SU-DHL-6 (cell line): ENCODE measurements at regions not wholly inside any gene's neighbourhood (a gene's known extent, or its start where the extent isn't known, plus 50 kb on each side); places are given as distances from the start of the nearest gene placed in this dataset.

Experiments used
- H2AFZ ChIP-seq: fragments of 200-600 bp; sonication (generic); 2 replicates; pipeline ENCODE4 v1.6.1; 2014; ENCODE audit warnings: low read depth, mild to moderate bottlenecking, moderate library complexity, mixed read lengths, antibody characterized with exemption, low read length; ENCODE audit not compliant: severe bottlenecking
- H3F3A ChIP-seq: fragments of 200-600 bp; shearing (Covaris generic); 2 replicates; pipeline ENCODE4 v1.6.0; 2016; ENCODE audit warnings: antibody characterized with exemption, mild to moderate bottlenecking; ENCODE audit not compliant: insufficient read depth
- H3K27ac ChIP-seq: fragments of 200-600 bp; sonication (generic); 2 replicates; pipeline ENCODE4 v1.5.1; 2016; ENCODE audit warnings: low read depth, mild to moderate bottlenecking, low read length, moderate library complexity, mixed read lengths
- H3K27me3 ChIP-seq: fragments of 200-600 bp; sonication (generic), shearing (Covaris generic); 2 replicates; pipeline ENCODE4 v1.6.0; 2014; ENCODE audit warnings: mild to moderate bottlenecking, low read length
- H3K36me3 ChIP-seq: fragments of 200-600 bp; sonication (generic); 2 replicates; pipeline ENCODE4 v1.6.1; 2014; ENCODE audit warnings: mild to moderate bottlenecking, low read length, mixed read lengths
- H3K4me2 ChIP-seq: fragments of 300-600, 200-600 bp; shearing (Covaris generic), sonication (generic); 2 replicates; pipeline ENCODE4 v1.6.0; 2014; ENCODE audit warnings: low read length, low read depth, mild to moderate bottlenecking; ENCODE audit not compliant: poor library complexity, severe bottlenecking
- H3K4me3 ChIP-seq: fragments of 200-600 bp; sonication (generic); 2 replicates; pipeline ENCODE4 v1.5.1; 2014; ENCODE audit warnings: antibody characterized with exemption, low read length, mild to moderate bottlenecking, mixed read lengths; ENCODE audit not compliant: insufficient read depth, poor library complexity, severe bottlenecking
- H3K79me2 ChIP-seq: fragments of 200-600 bp; sonication (generic); 2 replicates; pipeline ENCODE4 v1.6.1; 2014; ENCODE audit warnings: mild to moderate bottlenecking, low read length, moderate library complexity; ENCODE audit not compliant: insufficient read depth
- H3K9ac ChIP-seq: fragments of 200-600 bp; sonication (generic); 2 replicates; pipeline ENCODE4 v1.7.0; 2014; ENCODE audit warnings: mild to moderate bottlenecking, low read length
- H3K9me2 ChIP-seq: fragments of 200-600 bp; sonication (generic); replicated peaks from 2 replicates; pipeline ENCODE4 v1.6.1; 2014; ENCODE audit warnings: low read length; ENCODE audit not compliant: insufficient read depth
- H3K9me3 ChIP-seq: fragments of 200-600 bp; sonication (generic); 2 replicates; pipeline ENCODE4 v1.6.1; 2014; ENCODE audit warnings: low read length, mixed read lengths; ENCODE audit not compliant: insufficient read depth
- H4K20me1 ChIP-seq: fragments of 200-600 bp; sonication (generic); 2 replicates; pipeline ENCODE4 v1.6.1; 2014; ENCODE audit warnings: low read depth, mild to moderate bottlenecking, antibody characterized with exemption, low read length, moderate library complexity, mixed read lengths
- CTCF ChIP-seq: fragments of 200-600 bp; sonication (generic); IDR thresholded peaks from one replicate; pipeline ENCODE4 v1.5.1; 2017; ENCODE audit warnings: antibody characterized with exemption, mild to moderate bottlenecking, low read length, moderate library complexity; ENCODE audit not compliant: insufficient read depth, poor library complexity, severe bottlenecking
- EZH2phosphoT487 ChIP-seq: fragments of 200-600 bp; sonication (generic), shearing (Covaris generic); conservative IDR thresholded peaks from 2 replicates; pipeline ENCODE4 v1.6.1; 2018; ENCODE audit warnings: mild to moderate bottlenecking, antibody characterized with exemption, low read length, moderate library complexity, mixed read lengths

GRCh38 chrX:148229801-148230303 is 248.7 kb downstream of the FMR1NB start:
- H3F3A ChIP-seq = no peaks in the 10 kb centered on the region
- TF ChIP-seq CTCF (no peak), EZH2phosphoT487 (no peak)
- H3K27me3 ChIP-seq = no peaks in the 10 kb centered on the region
- H3K4me3 ChIP-seq = no peak overlapping the region
- no peaks in the 10 kb centered on the region for H4K20me1 ChIP-seq
- H3K4me2 ChIP-seq = no peak overlapping the region
- H3K27ac ChIP-seq = no peak overlapping the region
- no peak overlapping the region for H3K9ac ChIP-seq
- no peaks in the 10 kb centered on the region for H3K9me3 ChIP-seq
- H3K9me2 ChIP-seq = no peaks in the 10 kb centered on the region
- no peak overlapping the region for H2AFZ ChIP-seq
- H3K79me2 ChIP-seq = no peaks in the 10 kb centered on the region
- H3K36me3 ChIP-seq = no peaks in the 10 kb centered on the region

- H3K9ac ChIP-seq = no peak overlapping the region
- no peaks in the 10 kb centered on the region for H3F3A ChIP-seq
- H3K79me2 ChIP-seq = no peaks in the 10 kb centered on the region
- no peaks in the 10 kb centered on the region for H3K27me3 ChIP-seq
- no peaks in the 10 kb centered on the region for H3K9me2 ChIP-seq
- H3K4me3 ChIP-seq = no peak overlapping the region
- no peaks in the 10 kb centered on the region for H4K20me1 ChIP-seq
- no peaks in the 10 kb centered on the region for H3K36me3 ChIP-seq
- no peak overlapping the region for H3K27ac ChIP-seq
- TF ChIP-seq EZH2phosphoT487 (no peak), CTCF (no peak)
- no peaks in the 10 kb centered on the region for H3K9me3 ChIP-seq
- no peak overlapping the region for H3K4me2 ChIP-seq
- no peak overlapping the region for H2AFZ ChIP-seq
These were observed 240.4 kb upstream of the AFF2 start for GRCh38 chrX:148259990-148260389.

GRCh38 chrX:148265829-148266228 is 234.6 kb upstream of the AFF2 start:
- Histone ChIP-seq H3K9me3 (no peaks in the 10 kb centered on the region), H3K9me2 (no peaks in the 10 kb centered on the region), H3K9ac (no peak overlapping the region), H3K27ac (no peak overlapping the region), H3K27me3 (no peaks in the 10 kb centered on the region), H3K4me2 (no peak overlapping the region), H3K79me2 (no peaks in the 10 kb centered on the region), H3K4me3 (no peak overlapping the region), H3F3A (no peaks in the 10 kb centered on the region), H2AFZ (no peak overlapping the region), H3K36me3 (no peaks in the 10 kb centered on the region), H4K20me1 (no peaks in the 10 kb centered on the region)
- TF ChIP-seq EZH2phosphoT487 (no peak), CTCF (no peak)
